OCI-LY7 (cell line): ENCODE measurements at regions not wholly inside any gene's neighbourhood (a gene's known extent, or its start where the extent isn't known, plus 50 kb on each side); places are given as distances from the start of the nearest gene placed in this dataset.

Experiments
- BruUV-seq: library from RNA; stranded (reverse); fragments of 400-500 nt; replicated peaks from 2 replicates; lab custom pipeline; 2021; lab: Mats Ljungman, UMichigan
- CTCF ChIA-PET: fragments of 300-600 bp; sonication (Branson Sonifier 250); formaldehyde crosslinking; loops from one replicate; lab custom pipeline; 2022; ENCODE audit warnings: antibody characterized with exemption; ENCODE audit not compliant: unreplicated experiment; lab: Charles Lee
- POLR2A ChIA-PET: fragments of 300-600 bp; sonication (Branson Sonifier 250); formaldehyde crosslinking; loops from one replicate; lab custom pipeline; 2022; ENCODE audit warnings: antibody characterized with exemption; lab: Charles Lee
- DNase-seq: peaks from one replicate; pipeline ENCODE4 v3.0.0-alpha.2; 2015; ENCODE audit warnings: low spot score
- H2AFZ ChIP-seq: fragments of 200-600 bp; sonication (generic), shearing (Covaris generic); 2 replicates; pipeline ENCODE4 v1.6.1; 2014; ENCODE audit warnings: mild to moderate bottlenecking, antibody characterized with exemption, low read length, moderate library complexity
- H3K27ac ChIP-seq: fragments of 200-600 bp; sonication (generic); 2 replicates; pipeline ENCODE4 v1.5.1; 2014; ENCODE audit warnings: mixed run types, low read depth, mild to moderate bottlenecking, moderate library complexity, low read length, inconsistent platforms; ENCODE audit not compliant: poor library complexity, severe bottlenecking
- H3K36me3 ChIP-seq: fragments of 200-600 bp; sonication (generic); 2 replicates; pipeline ENCODE4 v1.6.1; 2014; ENCODE audit warnings: mild to moderate bottlenecking, antibody characterized with exemption, low read length, moderate library complexity, mixed read lengths; ENCODE audit not compliant: insufficient read depth
- H3K4me1 ChIP-seq: fragments of 200-600 bp; sonication (generic); 2 replicates; pipeline ENCODE4 v1.5.1; 2014; ENCODE audit warnings: mild to moderate bottlenecking, low read length; ENCODE audit not compliant: insufficient read depth, poor library complexity, severe bottlenecking
- H3K4me2 ChIP-seq: fragments of 200-600 bp; sonication (generic); 2 replicates; pipeline ENCODE4 v1.6.1; 2014; ENCODE audit warnings: mild to moderate bottlenecking, low read length
- H3K4me3 ChIP-seq: fragments of 200-600 bp; sonication (generic); 2 replicates; pipeline ENCODE4 v1.5.1; 2014; ENCODE audit warnings: mild to moderate bottlenecking, low read depth, low read length; ENCODE audit not compliant: poor library complexity, severe bottlenecking
- H3K79me2 ChIP-seq: fragments of 200-600 bp; sonication (generic); 2 replicates; pipeline ENCODE4 v1.6.1; 2016; ENCODE audit warnings: low read depth, mild to moderate bottlenecking, low read length, moderate library complexity, mixed read lengths; ENCODE audit not compliant: insufficient read depth
- H3K9me2 ChIP-seq: fragments of 200-600 bp; sonication (generic); 2 replicates; pipeline ENCODE4 v1.6.1; 2016; ENCODE audit warnings: mild to moderate bottlenecking, low read length, mixed read lengths; ENCODE audit not compliant: insufficient read depth
- H3K9me3 ChIP-seq: fragments of 200-600 bp; sonication (generic); 2 replicates; pipeline ENCODE4 v1.6.1; 2014; ENCODE audit warnings: mild to moderate bottlenecking, mixed run types, low read length, mixed read lengths
- H4K20me1 ChIP-seq: fragments of 200-600 bp; sonication (generic); 2 replicates; pipeline ENCODE4 v1.6.1; 2014; ENCODE audit warnings: mild to moderate bottlenecking, antibody characterized with exemption, low read length, moderate library complexity, mixed read lengths; ENCODE audit not compliant: insufficient read depth
- CTCF ChIP-seq: fragments of 200-600 bp; sonication (generic); conservative IDR thresholded peaks from 2 replicates; pipeline ENCODE4 v1.5.1; 2014; ENCODE audit warnings: mild to moderate bottlenecking, antibody characterized with exemption, low read length, moderate library complexity, mixed read lengths
- EZH2phosphoT487 ChIP-seq: fragments of 200-600 bp; sonication (generic); IDR thresholded peaks from 2 replicates; pipeline ENCODE4 v1.6.1; 2018; ENCODE audit warnings: low read depth, borderline replicate concordance, mild to moderate bottlenecking, mixed run types, antibody characterized with exemption, low read length, moderate library complexity, mixed read lengths
- intact Hi-C: fragments of 100-400 bp; cut with micrococcal nuclease; formaldehyde crosslinking; loops from one replicate; pipeline ENCODE4 v1.10.0; 2022; ENCODE audit not compliant: unreplicated experiment

GRCh38 chr1:232531291-232531690, 98.6 kb downstream of the SIPA1L2 start:
- ChIA-PET POLR2A (interaction anchor here (0.9 kb wide), 1 partner anchor 12 kb away, joined by 3 read pairs; no protein-coding TSS in a partner anchor), CTCF (no interaction called here)
- Histone ChIP-seq H4K20me1 (no peaks in the 10 kb centered on the region), H3K79me2 (no peaks in the 10 kb centered on the region), H3K9me2 (no peaks in the 10 kb centered on the region), H3K36me3 (peaks cover 10% of the 10 kb centered on the region; the same call in 1 of the 2 replicates), H3K4me2 (no peak overlapping the region), H2AFZ (no peak overlapping the region), H3K27ac (no peak overlapping the region), H3K4me1 (peaks cover 15% of the 10 kb centered on the region), H3K4me3 (no peak overlapping the region), H3K9me3 (no peaks in the 10 kb centered on the region)
- intact Hi-C loops: no loop called here
- TF ChIP-seq CTCF (no peak), EZH2phosphoT487 (no peak)
- no TSS peak for BruUV-seq
- no peak for DNase-seq

- no peak overlapping the region for H3K4me2 ChIP-seq
- TF ChIP-seq EZH2phosphoT487 (no peak), CTCF (no peak)
- no peak for DNase-seq
- CTCF ChIA-PET: no interaction called here
- no peaks in the 10 kb centered on the region for H4K20me1 ChIP-seq
- H2AFZ ChIP-seq: no peak overlapping the region
- H3K79me2 ChIP-seq: no peaks in the 10 kb centered on the region
- no TSS peak for BruUV-seq
- no peak overlapping the region for H3K27ac ChIP-seq
- POLR2A ChIA-PET: no interaction called here
- no peak overlapping the region for H3K4me3 ChIP-seq
- no peaks in the 10 kb centered on the region for H3K9me3 ChIP-seq
- no peaks in the 10 kb centered on the region for H3K9me2 ChIP-seq
- intact Hi-C loops: no loop called here
- H3K4me1 ChIP-seq: peaks cover 23% of the 10 kb centered on the region
- H3K36me3 ChIP-seq: peaks cover 10% of the 10 kb centered on the region; the same call in 1 of the 2 replicates
These were observed 100.2 kb downstream of the SIPA1L2 start for GRCh38 chr1:232529747-232530146.

GRCh38 chr1:232528472-232529089, 101.4 kb downstream of the SIPA1L2 start:
- Histone ChIP-seq H3K27ac (no peak overlapping the region), H4K20me1 (no peaks in the 10 kb centered on the region), H3K4me2 (no peak overlapping the region), H3K36me3 (peaks cover 10% of the 10 kb centered on the region; the same call in 1 of the 2 replicates), H3K9me2 (no peaks in the 10 kb centered on the region), H3K4me1 (peaks cover 21% of the 10 kb centered on the region), H3K4me3 (no peak overlapping the region), H3K9me3 (no peaks in the 10 kb centered on the region), H2AFZ (no peak overlapping the region), H3K79me2 (no peaks in the 10 kb centered on the region)
- BruUV-seq: no TSS peak
- TF ChIP-seq EZH2phosphoT487: no peak
- CTCF ChIA-PET: no interaction called here
- DNase-seq: no peak
- POLR2A ChIA-PET: no interaction called here
- intact Hi-C loops: no loop called here
